Osteoblast (primary cell): ENCODE measurements at regions not wholly inside any gene's neighbourhood (a gene's known extent, or its start where the extent isn't known, plus 50 kb on each side); places are given as distances from the start of the nearest gene placed in this dataset.
A peak's percentile ranks its signal among the peaks of the same experiment; 100 is the strongest.

ENCODE experiments used
- DNase-seq: peaks from one replicate; pipeline ENCODE4 v3.0.0; 2011; ENCODE audit warnings: low spot score, mixed read lengths; ENCODE audit not compliant: insufficient read length; ENCODE audit errors: missing footprints
- H2AFZ ChIP-seq: 2 replicates; pipeline ENCODE4 v1.6.0; 2011; ENCODE audit warnings: mild to moderate bottlenecking, low read length
- H3K27ac ChIP-seq: 2 replicates; pipeline ENCODE4 v1.5.1; 2011; ENCODE audit warnings: mild to moderate bottlenecking, low read depth, low read length, moderate library complexity
- H3K27me3 ChIP-seq: 2 replicates; pipeline ENCODE4 v1.6.0; 2012; ENCODE audit warnings: mild to moderate bottlenecking, control low read depth, inconsistent platforms, low read length, moderate library complexity; ENCODE audit not compliant: insufficient read depth
- H3K36me3 ChIP-seq: 2 replicates; pipeline ENCODE4 v1.5.1; 2011; ENCODE audit warnings: mild to moderate bottlenecking, low read length, control low read depth, moderate library complexity; ENCODE audit not compliant: insufficient read depth
- H3K4me1 ChIP-seq: 2 replicates; pipeline ENCODE4 v1.5.1; 2011; ENCODE audit warnings: mild to moderate bottlenecking, low read length, control low read depth, moderate library complexity; ENCODE audit not compliant: insufficient read depth
- H3K4me2 ChIP-seq: 2 replicates; pipeline ENCODE4 v1.6.0; 2011; ENCODE audit warnings: mild to moderate bottlenecking, low read length; ENCODE audit not compliant: insufficient read depth
- H3K4me3 ChIP-seq: fragments of 200-600 bp; sonication (generic); 3 replicates; pipeline ENCODE4 v1.5.1; 2012; ENCODE audit warnings: mild to moderate bottlenecking, low read length, inconsistent platforms; ENCODE audit not compliant: insufficient read depth
- H3K79me2 ChIP-seq: 2 replicates; pipeline ENCODE4 v1.6.0; 2012; ENCODE audit warnings: mild to moderate bottlenecking, low read length, control low read depth, inconsistent platforms; ENCODE audit not compliant: insufficient read depth
- H3K9me3 ChIP-seq: 2 replicates; pipeline ENCODE4 v1.5.1; 2011; ENCODE audit warnings: low read depth, low read length, control low read depth
- H4K20me1 ChIP-seq: 2 replicates; pipeline ENCODE4 v1.6.0; 2012; ENCODE audit warnings: mild to moderate bottlenecking, low read length, control low read depth; ENCODE audit not compliant: insufficient read depth
- TF ChIP-seq, protein P1 (sequence below): IDR thresholded peaks from 2 replicates; pipeline ENCODE4 v1.5.1; 2011; ENCODE audit warnings: mild to moderate bottlenecking, low read depth, low read length, moderate library complexity; ENCODE audit errors: extremely low read depth

DNA sequence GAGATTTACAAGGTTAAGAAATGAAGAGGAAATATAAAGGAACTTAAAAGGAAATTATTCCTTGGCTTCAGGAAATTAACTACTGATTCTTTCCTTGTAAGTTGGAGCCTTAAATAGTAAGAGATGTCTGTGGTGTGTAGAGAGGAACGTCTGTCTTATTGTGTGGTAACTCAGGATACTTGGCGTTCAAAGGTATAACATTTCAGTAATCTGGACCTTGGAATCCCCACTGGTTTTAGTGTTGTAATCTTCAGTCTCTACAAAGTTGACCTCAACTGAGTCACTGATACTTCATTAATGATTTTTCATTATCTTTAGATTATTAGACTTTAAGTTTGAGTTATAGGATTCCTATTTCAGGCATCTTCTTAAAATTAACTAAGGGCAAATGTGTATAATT, 79.1 kb upstream of the LSM6 start:
- Histone ChIP-seq H3K27ac (no peak overlapping the region), H3K36me3 (no peaks in the 10 kb centered on the region), H3K4me3 (no peak overlapping the region), H3K4me1 (no peaks in the 10 kb centered on the region), H3K79me2 (no peaks in the 10 kb centered on the region), H3K27me3 (no peaks in the 10 kb centered on the region), H3K4me2 (no peak overlapping the region), H3K9me3 (no peaks in the 10 kb centered on the region), H4K20me1 (no peaks in the 10 kb centered on the region), H2AFZ (no peak overlapping the region)
- no peak for DNase-seq
- TF ChIP-seq, protein P1, sequence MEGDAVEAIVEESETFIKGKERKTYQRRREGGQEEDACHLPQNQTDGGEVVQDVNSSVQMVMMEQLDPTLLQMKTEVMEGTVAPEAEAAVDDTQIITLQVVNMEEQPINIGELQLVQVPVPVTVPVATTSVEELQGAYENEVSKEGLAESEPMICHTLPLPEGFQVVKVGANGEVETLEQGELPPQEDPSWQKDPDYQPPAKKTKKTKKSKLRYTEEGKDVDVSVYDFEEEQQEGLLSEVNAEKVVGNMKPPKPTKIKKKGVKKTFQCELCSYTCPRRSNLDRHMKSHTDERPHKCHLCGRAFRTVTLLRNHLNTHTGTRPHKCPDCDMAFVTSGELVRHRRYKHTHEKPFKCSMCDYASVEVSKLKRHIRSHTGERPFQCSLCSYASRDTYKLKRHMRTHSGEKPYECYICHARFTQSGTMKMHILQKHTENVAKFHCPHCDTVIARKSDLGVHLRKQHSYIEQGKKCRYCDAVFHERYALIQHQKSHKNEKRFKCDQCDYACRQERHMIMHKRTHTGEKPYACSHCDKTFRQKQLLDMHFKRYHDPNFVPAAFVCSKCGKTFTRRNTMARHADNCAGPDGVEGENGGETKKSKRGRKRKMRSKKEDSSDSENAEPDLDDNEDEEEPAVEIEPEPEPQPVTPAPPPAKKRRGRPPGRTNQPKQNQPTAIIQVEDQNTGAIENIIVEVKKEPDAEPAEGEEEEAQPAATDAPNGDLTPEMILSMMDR, result no peak

DNA sequence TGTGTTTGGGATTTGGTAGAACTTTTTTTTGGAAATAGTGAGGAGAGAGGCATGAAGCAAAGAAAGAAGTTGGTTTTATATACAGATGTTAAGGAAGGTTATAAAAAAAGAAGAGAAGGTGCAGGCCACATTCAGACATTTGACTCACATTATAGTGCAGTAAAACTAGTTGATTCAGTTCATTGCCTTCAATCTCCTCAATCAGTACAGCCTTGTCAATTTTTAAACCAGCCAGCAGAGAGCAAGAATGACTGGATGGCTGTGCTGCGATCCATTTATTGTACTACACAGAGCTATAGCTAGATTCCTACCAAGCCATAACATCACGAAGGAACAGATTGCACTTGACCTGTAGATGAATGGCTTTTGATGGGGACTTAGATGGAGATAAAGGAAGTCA, 79.7 kb upstream of the LSM6 start:
- no peak overlapping the region for H3K4me2 ChIP-seq
- TF ChIP-seq, protein P1, result no peak
- no peak overlapping the region for H3K27ac ChIP-seq

DNA sequence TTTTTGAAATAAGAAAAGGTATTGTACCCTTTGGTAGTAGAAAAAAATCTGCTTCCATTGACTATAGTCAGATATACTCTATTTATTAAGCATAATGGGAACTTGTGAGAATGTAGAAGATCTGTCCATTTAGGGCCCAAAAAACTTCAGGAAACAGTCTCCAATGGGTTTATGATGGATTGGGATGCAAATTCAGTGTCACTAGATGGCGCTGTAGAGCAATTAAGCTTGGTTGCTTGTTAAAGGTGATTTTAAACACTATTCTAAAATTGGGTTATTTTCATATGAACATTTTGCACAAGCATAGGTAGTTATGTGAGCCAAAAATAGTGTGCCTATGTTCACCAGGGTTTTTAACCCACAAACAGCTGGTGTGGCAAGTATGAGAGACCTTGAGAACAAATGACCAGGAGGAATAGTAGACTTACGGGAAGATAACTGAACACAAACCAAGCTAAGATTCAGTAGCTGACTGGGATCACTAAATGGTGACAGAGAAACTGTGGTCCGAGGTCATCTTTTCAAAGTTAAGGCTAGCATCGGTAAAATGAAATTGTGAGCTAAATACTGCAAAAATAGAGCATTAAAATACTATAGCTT, 80.3 kb upstream of the LSM6 start:
- TF ChIP-seq, protein P1, result peak; percentile 87
- Histone ChIP-seq H3K36me3 (no peaks in the 10 kb centered on the region), H3K79me2 (no peaks in the 10 kb centered on the region)

More for the DNA sequence above, 79.7 kb upstream of the LSM6 start:
- Histone ChIP-seq H3K9me3 (no peaks in the 10 kb centered on the region), H3K79me2 (no peaks in the 10 kb centered on the region), H3K4me1 (no peaks in the 10 kb centered on the region), H3K27me3 (no peaks in the 10 kb centered on the region), H4K20me1 (no peaks in the 10 kb centered on the region), H3K36me3 (no peaks in the 10 kb centered on the region), H3K4me3 (no peak overlapping the region), H2AFZ (no peak overlapping the region)
- no peak for DNase-seq

DNA sequence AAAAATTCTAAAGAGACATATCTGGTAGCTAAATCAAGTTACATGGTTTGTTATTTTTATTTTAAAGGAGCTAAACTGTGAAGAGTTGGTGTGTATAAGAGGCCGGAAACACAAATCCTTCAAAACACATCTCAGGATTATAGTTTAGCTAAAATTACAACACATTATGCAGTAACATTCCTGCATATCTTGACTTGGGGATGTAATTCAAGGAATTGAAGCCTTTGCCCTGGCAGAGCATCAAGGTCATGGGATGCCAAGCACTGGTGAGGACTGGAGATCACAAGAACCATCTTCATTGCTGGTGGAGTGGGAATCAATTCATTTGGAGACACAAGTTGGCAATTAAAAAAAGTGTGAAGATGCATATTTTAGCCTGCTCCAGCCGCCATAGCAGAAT, 86.8 kb upstream of the LSM6 start:
- TF ChIP-seq, protein P1, result no peak
- no peaks in the 10 kb centered on the region for H3K27me3 ChIP-seq
- H3K36me3 ChIP-seq, result no peaks in the 10 kb centered on the region
- DNase-seq, result no peak
- no peaks in the 10 kb centered on the region for H3K9me3 ChIP-seq
- no peaks in the 10 kb centered on the region for H4K20me1 ChIP-seq
- no peak overlapping the region for H3K4me2 ChIP-seq
- H3K79me2 ChIP-seq, result no peaks in the 10 kb centered on the region
- no peak overlapping the region for H2AFZ ChIP-seq
- H3K4me3 ChIP-seq, result no peak overlapping the region
- H3K27ac ChIP-seq, result no peak overlapping the region
- no peaks in the 10 kb centered on the region for H3K4me1 ChIP-seq

More for the DNA sequence above, 80.3 kb upstream of the LSM6 start:
- no peak overlapping the region for H2AFZ ChIP-seq
- no peak for DNase-seq
- H3K4me3 ChIP-seq, result no peak overlapping the region
- no peak overlapping the region for H3K27ac ChIP-seq
- H3K27me3 ChIP-seq, result no peaks in the 10 kb centered on the region
- no peaks in the 10 kb centered on the region for H3K9me3 ChIP-seq
- H3K4me2 ChIP-seq, result no peak overlapping the region
- H3K4me1 ChIP-seq, result no peaks in the 10 kb centered on the region
- no peaks in the 10 kb centered on the region for H4K20me1 ChIP-seq
